Liver (tissue), 7 donors: ENCODE measurements at regions not wholly inside any gene's neighbourhood (a gene's known extent, or its start where the extent isn't known, plus 50 kb on each side); places are given as distances from the start of the nearest gene placed in this dataset.

Source experiments
- DNase-seq: peaks from one replicate; pipeline ENCODE4 v3.0.0-alpha.2; 2017; ENCODE audit warnings: low spot score
- H3K27ac ChIP-seq, 2 donors: one replicate each; pipeline ENCODE4 v1.7.0; 2013; ENCODE audit warnings: inconsistent platforms in 2 of 2, low read length in 2 of 2, control low read depth in 1 of 2, low read depth in 1 of 2, mild to moderate bottlenecking in 1 of 2
- H3K27me3 ChIP-seq, 4 donors: one replicate each; pipeline versions ENCODE4 v1.6.1 to v1.7.0; 2013; ENCODE audit warnings: low read length in 3 of 4, inconsistent platforms in 1 of 4, mild to moderate bottlenecking in 1 of 4, moderate library complexity in 1 of 4; ENCODE audit not compliant: control insufficient read depth in 4 of 4, insufficient read depth in 4 of 4
- H3K36me3 ChIP-seq, 4 donors: one replicate each; pipeline versions ENCODE4 v1.6.1 to v1.7.0; 2013; ENCODE audit warnings: low read length in 3 of 4, mild to moderate bottlenecking in 3 of 4, low read depth in 1 of 4, moderate library complexity in 1 of 4; ENCODE audit not compliant: control insufficient read depth in 4 of 4, insufficient read depth in 3 of 4
- H3K4me1 ChIP-seq, 4 donors: one replicate each; pipeline versions ENCODE4 v1.6.1 to v1.7.0; 2013; ENCODE audit warnings: low read length in 3 of 4, mild to moderate bottlenecking in 3 of 4, moderate library complexity in 1 of 4; ENCODE audit not compliant: control insufficient read depth in 4 of 4, insufficient read depth in 4 of 4
- H3K4me3 ChIP-seq, 3 donors: one replicate each; pipeline versions ENCODE4 v1.6.1 to v1.7.0; 2013; ENCODE audit warnings: low read length in 3 of 3, control low read depth in 1 of 3, low read depth in 1 of 3, mild to moderate bottlenecking in 1 of 3
- H3K9ac ChIP-seq, 2 donors: one replicate each; pipeline ENCODE4 v1.7.0; 2013; ENCODE audit warnings: low read length in 2 of 2, mild to moderate bottlenecking in 2 of 2, moderate library complexity in 2 of 2, control low read depth in 1 of 2, low read depth in 1 of 2
- H3K9me3 ChIP-seq, 4 donors: one replicate each; pipeline versions ENCODE4 v1.6.1 to v1.7.0; 2013; ENCODE audit warnings: low read length in 3 of 4; ENCODE audit not compliant: control insufficient read depth in 4 of 4
- ATF3 ChIP-seq: IDR thresholded peaks from 2 replicates; pipeline ENCODE4 v1.6.1; 2016; ENCODE audit warnings: antibody characterized with exemption
- FOXA1 ChIP-seq: IDR thresholded peaks from 2 replicates; pipeline ENCODE4 v1.6.1; 2016; ENCODE audit warnings: antibody characterized with exemption
- FOXA2 ChIP-seq: IDR thresholded peaks from 2 replicates; pipeline ENCODE4 v1.6.1; 2016; ENCODE audit warnings: antibody characterized with exemption
- GABPA ChIP-seq, 2 donors: IDR thresholded peaks in 1 of 2; conservative IDR thresholded peaks in 1 of 2; 2 replicates each; pipeline ENCODE4 v1.6.1; 2016; ENCODE audit warnings: antibody characterized with exemption in 2 of 2, mild to moderate bottlenecking in 1 of 2, moderate library complexity in 1 of 2
- HNF4G ChIP-seq: IDR thresholded peaks from 2 replicates; pipeline ENCODE4 v1.6.1; 2016; ENCODE audit warnings: antibody characterized with exemption
- JUND ChIP-seq, 2 donors: IDR thresholded peaks; 2 replicates each; pipeline ENCODE4 v1.6.1; 2016; ENCODE audit warnings: antibody characterized with exemption in 2 of 2
- NR2F2 ChIP-seq: IDR thresholded peaks from 2 replicates; pipeline ENCODE4 v1.6.1; 2016; ENCODE audit warnings: antibody characterized with exemption
- RXRA ChIP-seq, 2 donors: IDR thresholded peaks; 2 replicates each; pipeline ENCODE4 v1.6.1; 2017 to 2018; ENCODE audit warnings: antibody characterized with exemption in 2 of 2, mild to moderate bottlenecking in 1 of 2
- SP1 ChIP-seq: IDR thresholded peaks from 2 replicates; pipeline ENCODE4 v1.6.1; 2018; ENCODE audit warnings: antibody characterized with exemption, mild to moderate bottlenecking
- YY1 ChIP-seq: IDR thresholded peaks from 2 replicates; pipeline ENCODE4 v1.6.1; 2016; ENCODE audit warnings: antibody characterized with exemption, mild to moderate bottlenecking
- WGBS: extraction: QIAGEN DNeasy Blood & Tissue Kit; methylation state at CpG from one replicate; pipeline ENCODE4 v1.1.7; 2013; 5-methylcytosine and 5-hydroxymethylcytosine counted together
- TF ChIP-seq, protein P1 (sequence below): IDR thresholded peaks from 2 replicates; pipeline ENCODE4 v1.6.1; 2016; ENCODE audit warnings: antibody characterized with exemption, mild to moderate bottlenecking
- TF ChIP-seq, protein P2 (sequence below): IDR thresholded peaks from 2 replicates; pipeline ENCODE4 v1.6.1; 2016; ENCODE audit warnings: antibody characterized with exemption
- TF ChIP-seq, protein P3 (sequence below): IDR thresholded peaks from 2 replicates; pipeline ENCODE4 v1.6.1; 2016; ENCODE audit warnings: antibody characterized with exemption
- donor health status: healthy.
- donor health status: healthy.
- donor health status: healthy.
- donor health status: healthy.

DNA sequence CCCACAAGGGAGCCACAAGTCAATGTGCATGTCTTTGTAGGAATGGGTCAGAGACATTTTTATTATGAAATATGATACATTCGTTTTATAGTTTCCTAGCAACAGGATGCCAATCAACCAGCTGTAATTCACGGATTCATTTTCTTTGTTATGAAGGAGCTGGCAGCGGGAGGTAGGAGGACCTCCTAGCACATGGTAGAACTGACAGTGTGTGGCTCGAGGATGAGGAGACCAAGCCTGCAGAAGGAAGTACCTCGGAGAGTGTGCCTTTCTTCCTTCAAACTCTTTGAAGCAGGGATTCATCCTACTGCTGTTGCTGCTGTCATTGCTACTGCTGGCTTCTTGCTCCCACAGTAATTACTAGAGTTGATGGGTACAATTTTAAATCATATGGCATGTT is 504.8 kb upstream of the KLHL29 start:
- H3K36me3 ChIP-seq: no peaks in the 10 kb centered on the region
- no peaks in the 10 kb centered on the region for H3K27me3 ChIP-seq
- TF ChIP-seq, protein P1, sequence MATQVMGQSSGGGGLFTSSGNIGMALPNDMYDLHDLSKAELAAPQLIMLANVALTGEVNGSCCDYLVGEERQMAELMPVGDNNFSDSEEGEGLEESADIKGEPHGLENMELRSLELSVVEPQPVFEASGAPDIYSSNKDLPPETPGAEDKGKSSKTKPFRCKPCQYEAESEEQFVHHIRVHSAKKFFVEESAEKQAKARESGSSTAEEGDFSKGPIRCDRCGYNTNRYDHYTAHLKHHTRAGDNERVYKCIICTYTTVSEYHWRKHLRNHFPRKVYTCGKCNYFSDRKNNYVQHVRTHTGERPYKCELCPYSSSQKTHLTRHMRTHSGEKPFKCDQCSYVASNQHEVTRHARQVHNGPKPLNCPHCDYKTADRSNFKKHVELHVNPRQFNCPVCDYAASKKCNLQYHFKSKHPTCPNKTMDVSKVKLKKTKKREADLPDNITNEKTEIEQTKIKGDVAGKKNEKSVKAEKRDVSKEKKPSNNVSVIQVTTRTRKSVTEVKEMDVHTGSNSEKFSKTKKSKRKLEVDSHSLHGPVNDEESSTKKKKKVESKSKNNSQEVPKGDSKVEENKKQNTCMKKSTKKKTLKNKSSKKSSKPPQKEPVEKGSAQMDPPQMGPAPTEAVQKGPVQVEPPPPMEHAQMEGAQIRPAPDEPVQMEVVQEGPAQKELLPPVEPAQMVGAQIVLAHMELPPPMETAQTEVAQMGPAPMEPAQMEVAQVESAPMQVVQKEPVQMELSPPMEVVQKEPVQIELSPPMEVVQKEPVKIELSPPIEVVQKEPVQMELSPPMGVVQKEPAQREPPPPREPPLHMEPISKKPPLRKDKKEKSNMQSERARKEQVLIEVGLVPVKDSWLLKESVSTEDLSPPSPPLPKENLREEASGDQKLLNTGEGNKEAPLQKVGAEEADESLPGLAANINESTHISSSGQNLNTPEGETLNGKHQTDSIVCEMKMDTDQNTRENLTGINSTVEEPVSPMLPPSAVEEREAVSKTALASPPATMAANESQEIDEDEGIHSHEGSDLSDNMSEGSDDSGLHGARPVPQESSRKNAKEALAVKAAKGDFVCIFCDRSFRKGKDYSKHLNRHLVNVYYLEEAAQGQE: no peak
- TF ChIP-seq SP1 (no peak), YY1 (no peak), NR2F2 (no peak), HNF4G (no peak), JUND (IDR thresholded peaks at IDR 0.05) (no peak)
- H3K4me1 ChIP-seq: no peaks in the 10 kb centered on the region
- H3K4me3 ChIP-seq: no peak overlapping the region
- H3K9me3 ChIP-seq: no peaks in the 10 kb centered on the region
- no peak overlapping the region for H3K27ac ChIP-seq
- DNase-seq: no peak
- WGBS: 75% methylated on average over 5 of the region's 5 CpGs
- no peak overlapping the region for H3K9ac ChIP-seq

- Histone ChIP-seq H3K4me1 (no peaks in the 10 kb centered on the region), H3K36me3 (no peaks in the 10 kb centered on the region), H3K4me3 (no peak overlapping the region), H3K27ac (no peak overlapping the region), H3K27me3 (no peaks in the 10 kb centered on the region), H3K9ac (no peak overlapping the region), H3K9me3 (no peaks in the 10 kb centered on the region)
- 75% methylated on average over 2 of the region's 2 CpGs for WGBS
- TF ChIP-seq HNF4G (no peak), SP1 (no peak), YY1 (no peak), NR2F2 (no peak)
- no peak for DNase-seq
Measured at GRCh38 chr2:22882011-22882410, 503.0 kb upstream of the KLHL29 start.

DNA sequence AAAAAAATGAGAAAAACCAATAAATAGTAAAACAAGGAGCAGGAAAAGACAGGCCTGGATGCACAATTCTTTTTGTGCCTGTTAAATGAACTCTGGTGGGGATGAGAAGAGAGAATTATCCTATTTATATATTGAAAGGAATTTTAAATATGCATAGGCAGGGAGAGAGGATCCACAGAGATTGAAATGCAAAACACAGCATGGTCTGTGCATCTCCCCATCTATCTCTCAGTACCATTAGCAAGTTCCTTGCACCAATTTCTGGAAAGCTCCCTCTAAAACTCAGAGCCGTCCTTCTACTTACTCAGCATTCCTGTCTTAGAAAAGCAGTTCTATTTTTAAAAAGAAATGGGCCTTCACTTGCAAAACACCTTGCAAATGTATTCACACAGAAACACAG is 502.3 kb upstream of the KLHL29 start:
- 76% methylated on average over 1 of the region's 1 CpG for WGBS
- Histone ChIP-seq H3K27me3 (no peaks in the 10 kb centered on the region), H3K9me3 (no peaks in the 10 kb centered on the region), H3K27ac (no peak overlapping the region), H3K4me1 (no peaks in the 10 kb centered on the region), H3K4me3 (no peak overlapping the region), H3K36me3 (no peaks in the 10 kb centered on the region), H3K9ac (no peak overlapping the region)
- DNase-seq: no peak
- TF ChIP-seq YY1 (no peak), JUND (IDR thresholded peaks at IDR 0.05) (no peak), ATF3 (no peak), SP1 (no peak), RXRA (IDR thresholded peaks at IDR 0.05) (no peak), HNF4G (no peak), NR2F2 (no peak), FOXA1 (no peak), FOXA2 (no peak), GABPA (IDR thresholded peaks at IDR 0.05 in 1 of 2, conservative IDR thresholded peaks at IDR 0.05 in 1 of 2) (no peak)
- TF ChIP-seq, protein P1: no peak
- TF ChIP-seq, protein P2, sequence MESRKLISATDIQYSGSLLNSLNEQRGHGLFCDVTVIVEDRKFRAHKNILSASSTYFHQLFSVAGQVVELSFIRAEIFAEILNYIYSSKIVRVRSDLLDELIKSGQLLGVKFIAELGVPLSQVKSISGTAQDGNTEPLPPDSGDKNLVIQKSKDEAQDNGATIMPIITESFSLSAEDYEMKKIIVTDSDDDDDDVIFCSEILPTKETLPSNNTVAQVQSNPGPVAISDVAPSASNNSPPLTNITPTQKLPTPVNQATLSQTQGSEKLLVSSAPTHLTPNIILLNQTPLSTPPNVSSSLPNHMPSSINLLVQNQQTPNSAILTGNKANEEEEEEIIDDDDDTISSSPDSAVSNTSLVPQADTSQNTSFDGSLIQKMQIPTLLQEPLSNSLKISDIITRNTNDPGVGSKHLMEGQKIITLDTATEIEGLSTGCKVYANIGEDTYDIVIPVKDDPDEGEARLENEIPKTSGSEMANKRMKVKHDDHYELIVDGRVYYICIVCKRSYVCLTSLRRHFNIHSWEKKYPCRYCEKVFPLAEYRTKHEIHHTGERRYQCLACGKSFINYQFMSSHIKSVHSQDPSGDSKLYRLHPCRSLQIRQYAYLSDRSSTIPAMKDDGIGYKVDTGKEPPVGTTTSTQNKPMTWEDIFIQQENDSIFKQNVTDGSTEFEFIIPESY: no peak
- TF ChIP-seq, protein P3, sequence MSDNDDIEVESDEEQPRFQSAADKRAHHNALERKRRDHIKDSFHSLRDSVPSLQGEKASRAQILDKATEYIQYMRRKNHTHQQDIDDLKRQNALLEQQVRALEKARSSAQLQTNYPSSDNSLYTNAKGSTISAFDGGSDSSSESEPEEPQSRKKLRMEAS: no peak
